HepG2 (cell line): ENCODE measurements at regions not wholly inside any gene's neighbourhood (a gene's known extent, or its start where the extent isn't known, plus 50 kb on each side); places are given as distances from the start of the nearest gene placed in this dataset.

Source experiments
- CTCF ChIP-seq: sonication (generic); formaldehyde crosslinking; IDR thresholded peaks from 2 replicates; pipeline ENCODE4 v1.5.0; 2020; ENCODE audit warnings: mild to moderate bottlenecking, missing genetic modification reagents, moderate library complexity
- MAX ChIP-seq: IDR thresholded peaks from 2 replicates; pipeline ENCODE4 v1.6.1; 2012; ENCODE audit warnings: inconsistent platforms
- MED8 ChIP-seq: sonication (generic); formaldehyde crosslinking; IDR thresholded peaks from 2 replicates; pipeline ENCODE4 v1.8.1; 2023; ENCODE audit warnings: mild to moderate bottlenecking, missing genetic modification reagents; ENCODE audit not compliant: insufficient replicate concordance
- NCOR1 ChIP-seq: fragments of 200-600 bp; sonication (generic); IDR thresholded peaks from 2 replicates; pipeline ENCODE4 v1.7.0; 2017; ENCODE audit warnings: antibody characterized with exemption, low read length, borderline replicate concordance
- RAD51 ChIP-seq: fragments of 450-650 bp; IDR thresholded peaks from 2 replicates; pipeline ENCODE4 v1.6.1; 2016; ENCODE audit warnings: borderline replicate concordance
- TCF7L2 ChIP-seq: IDR thresholded peaks from 2 replicates; pipeline ENCODE4 v1.6.1; 2011; ENCODE audit warnings: mild to moderate bottlenecking, low read depth, low read length, moderate library complexity
- TMF1 ChIP-seq: sonication (generic); formaldehyde crosslinking; IDR thresholded peaks from 2 replicates; pipeline ENCODE4 v1.8.1; 2022; ENCODE audit warnings: low read depth, missing genetic modification reagents
- TOE1 ChIP-seq: sonication (generic); formaldehyde crosslinking; IDR thresholded peaks from 2 replicates; pipeline ENCODE4 v1.4.0; 2020; ENCODE audit warnings: mild to moderate bottlenecking, missing genetic modification reagents
- YY1 ChIP-seq: IDR thresholded peaks from 2 replicates; pipeline ENCODE4 v1.6.1; 2011; ENCODE audit warnings: low read length, low read depth, moderate library complexity, mild to moderate bottlenecking; ENCODE audit not compliant: insufficient read depth, insufficient replicate concordance
- ZNF780A ChIP-seq: sonication (generic); formaldehyde crosslinking; IDR thresholded peaks from 2 replicates; pipeline ENCODE4 v1.8.0; 2022; ENCODE audit warnings: mild to moderate bottlenecking, missing genetic modification reagents, moderate library complexity

- TF ChIP-seq TMF1 (CRISPR knock-in tag): no peak
- no peak for TF ChIP-seq RAD51
- no peak for TF ChIP-seq ZNF780A
- no peak for TF ChIP-seq NCOR1
- TF ChIP-seq TOE1 (CRISPR knock-in tag): no peak
- TF ChIP-seq MED8: no peak
- no peak for TF ChIP-seq TCF7L2
- no peak for TF ChIP-seq YY1
- no peak for TF ChIP-seq CTCF (CRISPR knock-in tag)
- no peak for TF ChIP-seq MAX
These were observed 453.8 kb upstream of the MC4R start for GRCh38 chr18:60826346-60826745.
